Activated CD4-positive, alpha-beta T cell treated with anti-CD3 and anti-CD28 coated beads, Interleukin-2, Interleukin-4, amounts not matched to agents 100 ng/mL and 50 ng/mL, durations not matched to agents 16 hours and 8 hours (primary cell): ENCODE measurements at regions not wholly inside any gene's neighbourhood (a gene's known extent, or its start where the extent isn't known, plus 50 kb on each side); places are given as distances from the start of the nearest gene placed in this dataset.
A peak's percentile ranks its signal among the peaks of the same experiment; 100 is the strongest.
"Not testable (repeated sequence)": the region's sequence is repeated elsewhere in the genome, so short reads cannot be mapped to it uniquely, and the experiment has no call there.

Experiments
- DNase-seq: peaks from one replicate; pipeline ENCODE4 v3.0.0-alpha.2; 2020; ENCODE audit warnings: low spot score

DNA sequence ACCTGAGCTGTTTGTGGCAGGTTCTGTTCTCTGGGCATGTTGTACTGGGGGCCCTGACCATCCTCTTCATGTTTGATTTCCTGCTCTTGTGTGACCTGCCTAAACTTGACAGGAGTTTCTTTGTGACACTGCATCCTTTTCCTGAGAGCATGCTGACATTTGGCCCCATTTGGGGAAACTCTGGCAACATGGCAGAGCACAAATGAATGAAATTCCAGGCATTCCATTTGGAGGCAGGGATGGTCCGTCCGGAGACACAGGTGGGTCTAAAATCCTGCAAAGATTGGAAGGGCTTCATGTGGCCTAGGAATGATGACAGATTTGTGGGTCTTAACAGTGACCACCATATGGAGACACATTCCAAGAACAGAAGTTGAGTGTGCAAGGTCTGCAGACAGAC, 184.0 kb downstream of the FCRL5 start:
- no peak for DNase-seq

DNA sequence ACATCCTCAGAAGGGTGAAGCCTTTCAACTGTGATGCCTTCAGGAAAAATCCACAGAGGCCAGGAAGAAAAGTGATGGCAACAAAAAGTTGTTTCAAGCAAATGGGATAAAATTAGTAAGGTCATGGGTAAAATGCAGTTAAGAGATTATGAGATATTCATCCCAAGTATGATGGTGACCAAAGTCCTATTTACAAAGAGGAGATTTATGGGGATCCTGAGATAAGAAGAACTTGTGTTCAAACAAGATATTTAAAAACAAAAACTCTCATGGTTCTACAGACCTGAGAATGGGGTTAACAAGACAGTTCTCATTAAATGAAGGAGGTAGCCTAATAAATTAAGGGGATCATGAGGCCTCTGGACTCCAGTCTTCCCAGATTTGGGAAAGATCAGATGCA, 184.4 kb downstream of the FCRL5 start:
- DNase-seq = no peak

GRCh38 chr1:157367091-157367739, 185.1 kb downstream of the FCRL5 start:
- no peak for DNase-seq

- no peak for DNase-seq
Measured at GRCh38 chr1:157364612-157365011, 187.7 kb downstream of the FCRL5 start.

DNA sequence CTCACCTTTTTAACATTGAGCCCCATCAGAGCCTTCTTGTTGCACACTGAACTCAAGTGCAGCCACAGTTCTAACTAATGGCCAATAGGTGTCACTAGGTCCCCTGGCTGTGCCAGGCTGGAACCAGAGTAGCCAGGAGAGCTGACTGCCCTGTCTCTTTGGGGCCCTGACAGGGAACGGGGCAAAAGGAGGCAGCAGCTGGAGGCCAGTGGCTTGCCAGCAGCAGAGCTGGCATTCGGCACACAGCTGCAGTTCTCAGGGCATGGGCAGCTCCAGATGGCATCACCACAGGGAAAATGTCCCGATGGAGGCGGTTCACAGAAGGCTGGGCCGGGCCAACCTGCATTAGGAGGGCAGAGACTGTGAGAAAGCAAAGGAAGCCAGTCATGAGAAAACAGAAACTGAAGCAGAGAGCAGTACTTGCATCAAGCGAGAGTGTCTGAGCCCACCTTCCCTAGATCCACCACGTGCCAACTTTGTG, 188.6 kb downstream of the FCRL5 start:
- DNase-seq = peak; percentile 24

DNA sequence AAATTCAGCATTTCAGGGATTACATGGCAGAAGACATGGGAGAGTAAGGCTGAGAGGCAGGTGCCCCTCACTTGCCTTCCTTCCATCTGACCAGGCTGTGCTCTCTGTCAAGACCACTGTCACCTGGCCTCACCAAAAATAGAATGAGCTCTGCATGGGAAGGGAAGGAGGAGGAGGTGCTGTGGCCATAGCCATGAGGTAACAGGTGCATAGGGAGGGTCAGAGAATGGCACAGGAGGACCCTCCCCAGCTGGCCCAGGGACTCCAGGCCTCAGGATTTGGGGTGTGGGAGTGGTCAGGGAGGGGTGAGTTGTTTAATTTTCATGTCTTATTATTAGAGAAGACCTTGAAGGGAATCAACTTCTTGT, 192.3 kb downstream of the FCRL5 start:
- DNase-seq = no peak

DNA sequence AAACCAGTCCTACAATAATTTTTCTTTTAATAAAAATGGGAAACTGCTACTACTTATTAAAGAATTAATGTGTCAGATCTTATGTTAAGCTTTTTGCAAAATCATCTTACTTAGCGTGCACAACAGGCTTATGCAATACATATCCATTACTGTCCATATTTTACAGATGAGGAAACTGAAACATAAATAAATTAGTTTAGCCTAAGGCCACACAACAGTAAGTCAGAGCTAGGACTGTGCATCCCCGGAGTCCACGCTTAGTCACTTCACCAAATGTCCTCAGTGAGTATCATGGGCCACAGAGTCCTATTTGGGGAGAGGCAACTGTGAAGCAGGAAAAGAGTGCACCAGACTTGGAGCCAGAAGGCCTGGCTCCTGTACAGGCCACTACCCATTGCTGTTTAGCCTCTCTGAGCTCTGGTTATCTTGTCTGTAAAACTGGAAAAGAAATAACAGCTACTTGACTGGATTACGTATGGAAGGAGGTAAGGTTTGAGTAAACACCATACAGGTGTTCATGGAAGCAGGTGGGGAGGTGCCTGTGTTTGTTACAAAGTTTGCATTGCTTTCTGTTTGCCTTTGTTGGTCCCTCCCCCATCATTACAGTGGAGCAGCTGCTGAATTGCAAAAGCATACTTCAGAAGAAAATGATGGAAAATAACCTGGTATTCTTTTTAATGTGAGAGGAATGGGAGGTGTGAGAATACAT, 192.8 kb downstream of the FCRL5 start:
- no peak for DNase-seq

DNA sequence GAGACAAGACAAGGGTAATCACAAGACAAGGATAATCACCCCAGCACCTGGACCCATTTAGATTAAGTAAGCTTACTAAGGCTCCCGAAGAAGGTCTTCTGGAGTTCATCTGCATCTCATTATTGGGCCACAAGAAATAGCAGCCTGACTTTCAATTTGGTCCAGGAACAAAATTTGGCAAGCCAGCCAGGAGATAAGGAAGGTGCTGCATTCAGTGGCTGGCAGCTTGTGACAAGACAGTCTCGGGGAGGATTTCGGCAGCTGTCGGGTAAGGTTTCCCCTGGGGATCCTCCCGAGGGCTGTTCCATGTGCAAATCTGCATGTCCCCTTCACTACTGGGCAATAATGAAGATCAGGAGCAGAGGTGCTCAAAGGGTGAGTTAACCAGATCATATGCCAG, 195.2 kb downstream of the FCRL5 start:
- no peak for DNase-seq

- DNase-seq = no peak
Measured at GRCh38 chr1:157356601-157357000, 195.7 kb downstream of the FCRL5 start.

GRCh38 chr1:157353546-157353945, 198.8 kb downstream of the FCRL5 start:
- DNase-seq = no peak

DNA sequence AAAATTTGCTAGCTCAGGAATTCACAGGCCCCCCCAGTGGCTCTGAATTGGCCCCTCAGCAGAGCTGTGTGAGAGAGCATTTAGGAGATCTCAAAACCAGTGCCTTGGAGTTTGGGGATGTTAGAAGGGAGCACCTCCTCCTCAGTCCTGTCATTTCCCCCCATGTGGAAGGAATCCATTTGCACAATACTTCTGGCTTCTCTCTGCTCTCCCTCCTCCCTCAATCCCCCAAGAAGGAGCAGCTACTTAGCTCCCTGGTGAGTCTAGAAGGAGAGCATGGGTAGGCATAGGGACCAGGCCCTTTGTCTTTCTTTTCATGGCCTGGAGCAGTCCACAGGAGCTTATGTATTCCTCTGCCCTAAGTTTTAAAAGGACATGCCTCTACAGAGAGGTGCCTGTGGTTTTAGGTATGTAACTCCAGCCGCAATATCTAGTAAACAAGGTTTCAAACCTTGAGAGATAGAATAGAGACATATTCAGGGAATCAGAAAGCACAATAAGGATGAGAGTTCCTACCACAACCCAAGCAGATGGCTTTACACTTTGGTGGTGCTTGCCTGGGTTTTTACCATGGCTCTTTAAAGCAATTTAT, 199.4 kb downstream of the FCRL5 start:
- no peak for DNase-seq

DNA sequence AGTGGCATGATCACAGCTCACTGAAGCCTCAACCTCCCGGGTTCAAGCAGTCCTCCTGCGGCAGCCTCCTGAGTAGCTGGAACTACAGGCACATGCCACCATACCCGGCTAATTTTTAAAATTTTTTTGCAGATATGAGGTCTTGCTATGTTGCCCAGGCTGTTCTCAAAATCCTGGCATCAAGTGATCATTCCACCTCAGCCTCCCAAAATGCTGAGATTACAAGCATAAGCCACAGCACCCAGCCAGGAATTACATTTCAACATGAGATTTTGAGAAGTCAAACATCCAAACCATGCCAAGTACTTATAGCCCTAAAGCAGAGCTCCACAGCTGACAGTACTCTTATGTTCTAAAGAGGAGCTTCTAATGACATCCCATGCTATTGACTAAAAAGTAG, 200.1 kb downstream of the FCRL5 start:
- no peak for DNase-seq

DNA sequence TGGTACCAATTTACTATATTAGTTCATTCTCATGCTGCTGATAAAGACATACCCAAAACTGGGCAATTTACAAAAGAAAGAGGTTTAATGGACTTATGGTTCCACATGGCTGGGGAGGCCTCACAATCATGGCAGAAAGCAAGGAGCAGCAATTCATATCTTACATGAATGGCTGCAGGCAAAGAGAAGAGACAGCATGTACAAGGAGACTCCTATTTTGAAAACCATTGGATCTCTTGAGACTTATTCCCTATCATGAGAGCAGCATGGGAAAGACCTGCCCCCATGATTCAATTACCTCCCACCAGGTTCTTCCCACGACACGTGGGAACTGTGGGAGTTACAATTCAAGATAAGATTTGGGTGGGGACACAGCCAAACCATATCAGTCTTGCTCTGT, 200.5 kb downstream of the FCRL5 start:
- not testable (repeated sequence) for DNase-seq

- no peak for DNase-seq
Measured at GRCh38 chr1:157348538-157349480, 203.5 kb downstream of the FCRL5 start.

GRCh38 chr1:157347506-157347905, 204.8 kb downstream of the FCRL5 start:
- DNase-seq = no peak

GRCh38 chr1:157337785-157338184, 199.6 kb upstream of the ETV3 start:
- DNase-seq = not testable (repeated sequence)

- DNase-seq = no peak
Measured at GRCh38 chr1:157335056-157335455, 196.9 kb upstream of the ETV3 start.

- DNase-seq = no peak
Measured at GRCh38 chr1:157334041-157334440, 195.8 kb upstream of the ETV3 start.

GRCh38 chr1:157330177-157330576, 192.0 kb upstream of the ETV3 start:
- not testable (repeated sequence) for DNase-seq

DNA sequence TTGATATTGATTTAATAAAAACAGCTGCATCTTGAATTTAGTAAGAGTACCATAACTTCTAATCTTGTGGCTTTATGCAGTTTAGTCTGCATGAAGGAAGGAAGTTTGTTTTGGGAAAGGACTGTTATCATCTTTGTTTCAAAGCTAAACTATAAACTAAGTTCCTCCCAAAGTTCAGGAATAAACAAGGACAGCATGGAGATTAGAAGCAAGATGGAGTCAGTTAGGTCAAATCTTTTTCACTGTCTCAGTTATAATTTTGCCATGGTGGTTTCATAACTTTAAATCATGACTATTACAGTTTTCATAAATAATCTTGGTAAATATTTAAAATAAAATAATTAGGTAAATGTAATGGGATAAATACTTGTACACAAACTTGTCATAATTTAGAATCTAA, 189.9 kb upstream of the ETV3 start:
- DNase-seq = not testable (repeated sequence)

GRCh38 chr1:157326173-157326859, 188.1 kb upstream of the ETV3 start:
- no peak for DNase-seq

GRCh38 chr1:157325220-157325619, 187.0 kb upstream of the ETV3 start:
- no peak for DNase-seq
